ENCODE measurements at regions not wholly inside any gene's neighbourhood (a gene's known extent, or its start where the extent isn't known, plus 50 kb on each side); places are given as distances from the start of the nearest gene placed in this dataset.
"Not testable (repeated sequence)": the region's sequence is repeated elsewhere in the genome, so short reads cannot be mapped to it uniquely, and the experiment has no call there.

DNA sequence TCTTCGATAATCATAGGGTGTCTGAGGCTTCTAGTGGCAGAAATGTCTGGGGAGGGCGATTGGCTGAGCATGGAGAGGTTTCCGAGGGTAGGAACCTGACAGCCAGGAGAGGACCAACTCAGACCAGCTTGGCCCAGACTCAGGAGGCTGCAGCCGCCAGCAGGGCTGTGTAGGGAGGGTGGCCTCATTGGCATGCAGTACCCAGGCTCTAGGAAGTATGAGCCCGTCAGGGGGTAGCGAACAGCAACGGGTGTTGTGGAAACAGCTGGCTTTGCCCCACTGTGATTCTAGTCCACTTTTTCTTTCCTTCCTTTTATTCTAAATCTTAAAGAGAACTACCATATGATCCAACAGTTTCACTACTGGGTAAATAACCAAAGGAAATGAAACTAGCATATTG, 103.3 kb downstream of the DIRAS3 start:
- no peak for DNase-seq

DNA sequence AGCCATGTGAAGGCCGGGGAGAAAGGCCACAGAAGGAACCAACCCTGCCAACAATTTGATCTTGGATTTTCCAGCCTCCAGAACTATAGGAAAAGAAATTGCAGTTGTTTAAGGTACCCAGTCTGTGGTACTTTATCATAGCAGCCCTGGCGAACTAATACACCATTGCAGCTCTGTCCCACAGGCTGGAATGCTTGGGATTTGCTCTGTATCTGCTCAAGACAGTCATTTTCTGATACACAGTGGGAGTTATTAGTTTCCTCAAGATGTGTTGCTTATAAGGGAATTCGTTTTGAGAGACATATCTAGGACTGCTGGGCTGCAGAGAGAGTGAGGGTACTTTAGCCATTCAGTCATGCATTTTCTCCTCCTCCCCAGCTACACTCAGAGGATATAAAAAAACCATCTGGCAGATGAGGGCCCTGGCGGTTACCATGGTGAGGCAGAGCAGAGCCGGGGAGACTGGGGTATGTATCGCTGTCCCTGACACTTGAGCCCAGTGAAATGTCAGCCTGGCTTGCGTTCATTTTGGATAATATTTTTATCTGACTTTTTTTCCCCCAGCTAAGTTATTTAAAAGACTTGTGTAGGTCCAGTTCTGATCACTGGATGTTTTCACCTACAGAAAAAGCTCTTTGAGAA, 104.6 kb downstream of the DIRAS3 start:
- DNase-seq = peak; percentile 81

DNA sequence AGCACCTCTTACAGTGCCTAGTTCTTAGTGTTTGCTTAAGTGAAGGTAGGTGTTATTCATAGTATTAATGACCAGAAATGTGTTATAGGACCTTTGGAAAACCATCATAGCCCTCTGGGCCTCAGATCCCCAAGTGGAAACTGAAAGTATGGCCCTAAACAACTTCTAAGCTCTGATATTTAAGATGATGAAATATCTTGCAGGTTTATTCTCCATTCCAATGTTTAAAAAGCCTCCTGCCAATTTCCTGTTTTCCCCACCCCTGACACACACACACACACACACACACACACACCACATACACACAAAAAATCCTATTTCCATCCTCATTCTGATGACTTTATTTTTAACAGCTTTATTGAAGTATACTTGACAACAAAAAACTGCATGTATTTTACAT, 108.2 kb downstream of the DIRAS3 start:
- no peak for DNase-seq

DNA sequence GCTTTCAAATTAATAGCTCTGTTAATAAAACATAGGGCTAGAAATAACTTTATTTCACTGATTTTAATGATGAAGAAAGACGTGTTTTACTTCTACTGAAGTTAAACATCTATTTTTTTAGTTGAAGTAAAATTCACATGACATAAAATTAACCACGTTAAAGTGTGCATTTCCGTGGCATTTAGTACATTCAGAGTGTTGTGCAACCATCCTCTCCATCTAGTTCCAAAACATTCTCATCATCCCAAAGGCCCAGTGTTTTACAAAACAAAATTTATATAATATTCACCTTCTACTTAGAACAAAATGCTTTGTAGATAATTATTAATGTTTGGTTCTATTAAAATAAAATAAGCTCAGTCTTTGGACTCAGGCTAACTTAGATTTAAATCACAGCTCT, 108.5 kb upstream of the GNG12 start:
- no peak for DNase-seq

DNA sequence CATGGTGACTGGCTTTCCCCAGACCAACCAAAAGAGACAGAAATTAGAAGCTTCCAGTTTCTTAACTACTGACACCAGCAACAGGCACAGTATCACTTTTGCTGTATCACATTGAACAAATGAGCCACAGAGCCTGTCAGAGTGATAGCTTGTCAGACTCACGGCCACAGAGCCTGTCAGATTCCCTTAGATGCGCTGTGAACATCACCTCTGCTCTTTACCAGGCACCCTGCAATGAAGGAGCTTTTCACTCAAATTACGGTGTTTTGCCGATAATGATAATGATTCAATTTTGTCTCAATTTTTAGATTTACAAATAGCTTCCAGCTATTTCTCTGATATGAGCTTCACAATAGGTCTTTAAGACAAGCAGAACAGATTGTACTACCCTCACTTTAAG, 107.9 kb upstream of the GNG12 start:
- DNase-seq = no peak

DNA sequence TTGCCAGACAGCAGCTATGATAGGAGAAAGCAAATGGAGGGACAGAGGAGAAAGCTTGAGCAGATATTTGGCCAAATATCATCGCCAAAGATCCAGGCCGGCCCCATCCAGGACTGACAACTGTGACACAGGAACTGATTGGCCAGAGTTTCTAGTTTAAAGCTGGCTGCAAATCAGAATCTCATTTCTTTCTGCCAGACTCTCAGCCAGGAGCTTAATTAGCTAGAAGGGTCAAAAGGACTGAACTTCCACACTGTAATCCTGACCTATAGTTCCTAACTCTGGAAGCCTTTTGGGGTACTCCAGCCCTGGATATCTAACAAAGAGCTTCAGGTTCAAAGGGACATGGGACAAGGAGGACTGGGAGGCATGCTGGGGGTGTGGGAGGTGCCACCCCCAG, 106.7 kb upstream of the GNG12 start:
- no peak for DNase-seq

DNA sequence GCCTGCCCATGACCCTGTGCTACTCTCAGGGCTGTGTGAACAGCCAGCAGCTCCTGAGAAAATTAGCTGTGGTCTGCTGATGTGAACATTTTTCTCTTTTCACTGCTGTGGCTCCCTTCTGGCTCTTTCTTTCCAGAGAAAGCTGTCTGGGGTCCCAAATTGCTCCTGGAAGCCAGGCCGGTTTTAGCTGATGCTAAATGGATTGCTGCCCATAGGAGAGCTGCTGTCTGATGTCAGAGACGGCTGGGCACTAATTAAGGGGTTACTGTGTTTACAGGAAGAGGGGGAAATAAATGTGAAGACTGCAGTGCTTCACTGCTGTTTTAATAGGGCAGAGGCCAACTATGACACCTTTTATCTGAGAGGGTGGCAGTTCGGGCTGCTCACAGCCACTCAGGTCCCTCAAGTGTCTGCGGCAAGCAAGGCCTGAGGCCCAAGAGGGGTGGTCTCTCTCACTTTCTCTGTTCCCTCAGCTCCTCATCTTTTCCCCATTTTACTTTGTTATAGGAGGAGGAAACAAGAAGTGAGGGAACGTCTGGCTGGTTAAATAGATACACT, 106.0 kb upstream of the GNG12 start:
- DNase-seq = no peak

DNA sequence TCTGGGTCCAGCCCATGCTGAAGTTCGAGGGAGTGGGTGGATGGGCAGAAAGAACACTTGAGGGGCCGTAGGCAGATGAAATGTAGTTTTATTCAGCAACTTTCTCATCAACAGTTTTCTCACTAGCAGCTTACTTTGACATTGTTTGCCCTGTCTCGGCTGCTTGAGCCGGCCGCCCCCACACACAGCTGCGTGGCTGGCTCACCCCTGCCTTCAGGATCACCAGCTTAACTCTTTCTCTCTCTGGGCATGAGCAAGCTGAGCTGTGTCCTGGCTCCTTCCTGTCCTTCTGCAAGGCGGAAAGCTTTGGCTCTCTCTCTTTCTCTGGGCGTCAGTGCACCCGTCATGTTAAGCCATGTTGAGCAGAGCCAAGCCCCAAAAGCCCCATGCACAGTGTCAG, 104.4 kb upstream of the GNG12 start:
- no peak for DNase-seq

DNA sequence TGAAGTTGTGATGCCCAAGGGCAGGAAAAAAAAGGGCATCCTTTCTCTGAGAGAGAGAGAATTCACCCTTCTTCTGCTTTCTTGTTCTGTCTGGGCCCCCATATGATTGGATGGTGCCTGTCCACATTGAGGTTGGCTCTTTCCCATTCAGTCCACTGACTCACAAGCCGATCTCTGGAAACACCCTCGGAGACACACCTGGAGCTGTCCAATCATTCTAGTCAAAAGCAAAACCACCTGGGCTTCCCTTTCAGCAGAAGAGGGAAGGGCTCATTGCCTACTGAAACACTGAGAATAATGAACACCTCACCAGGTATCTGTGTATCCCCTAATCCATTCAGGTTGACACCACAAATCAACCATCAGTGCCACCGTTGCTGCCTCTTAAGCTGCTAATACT, 103.7 kb upstream of the GNG12 start:
- DNase-seq = no peak

DNA sequence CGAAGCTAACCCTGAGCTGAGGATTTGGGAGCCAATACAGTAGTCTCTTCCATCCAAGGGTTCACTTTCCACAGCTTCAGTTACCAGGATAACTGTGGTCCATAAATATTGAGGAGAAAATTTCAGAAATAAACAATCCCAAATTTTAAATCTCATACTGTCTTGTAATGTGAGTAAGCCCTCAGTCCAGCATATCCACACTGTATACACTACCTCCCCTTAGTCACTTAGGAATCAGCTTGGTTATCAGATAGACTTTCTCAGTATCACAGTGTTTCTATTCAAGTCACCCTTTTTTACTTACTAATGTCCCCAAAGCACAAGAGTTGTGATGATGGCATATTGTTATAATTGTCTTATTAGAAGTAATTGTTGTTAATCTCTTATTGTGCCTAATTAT, 102.3 kb upstream of the GNG12 start:
- DNase-seq = no peak

DNA sequence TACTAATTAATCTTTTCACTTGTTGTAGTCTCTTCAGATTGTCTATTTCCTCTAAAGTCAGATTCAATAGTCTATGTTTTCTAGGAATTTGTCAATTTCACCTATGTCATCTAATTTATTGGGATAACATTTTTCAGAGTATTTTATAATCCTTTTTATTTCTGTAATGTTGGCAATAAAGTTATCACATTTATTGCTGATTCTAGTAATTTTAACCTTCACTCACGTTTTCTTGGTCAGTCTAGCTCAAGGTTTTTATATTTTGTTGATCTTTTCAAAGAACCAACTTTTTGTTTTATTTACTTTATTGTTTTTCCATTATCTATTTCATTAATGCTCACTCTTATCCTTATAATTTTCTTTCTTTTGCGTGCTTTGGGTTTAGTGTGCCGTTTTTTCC, 97.9 kb upstream of the GNG12 start:
- DNase-seq = no peak

DNA sequence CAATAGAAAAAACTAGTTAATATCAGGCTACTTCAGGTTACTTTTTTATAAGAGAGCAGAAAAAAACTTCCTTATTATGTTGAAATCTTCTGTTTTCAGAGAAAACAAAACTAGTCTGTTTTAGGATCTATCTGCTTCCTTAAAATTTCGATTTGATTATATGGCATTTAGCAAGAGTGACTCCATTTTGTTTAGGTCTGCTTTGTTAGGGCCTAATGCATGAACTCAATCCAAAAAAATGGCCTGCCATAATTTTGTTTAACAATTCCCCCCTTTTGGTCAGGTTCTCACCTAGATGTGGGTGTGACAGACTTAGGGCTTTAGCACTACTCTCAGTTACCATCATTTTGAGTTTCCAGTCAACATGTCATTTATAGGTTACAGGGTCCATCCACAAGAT, 89.8 kb upstream of the GNG12 start:
- DNase-seq = no peak

DNA sequence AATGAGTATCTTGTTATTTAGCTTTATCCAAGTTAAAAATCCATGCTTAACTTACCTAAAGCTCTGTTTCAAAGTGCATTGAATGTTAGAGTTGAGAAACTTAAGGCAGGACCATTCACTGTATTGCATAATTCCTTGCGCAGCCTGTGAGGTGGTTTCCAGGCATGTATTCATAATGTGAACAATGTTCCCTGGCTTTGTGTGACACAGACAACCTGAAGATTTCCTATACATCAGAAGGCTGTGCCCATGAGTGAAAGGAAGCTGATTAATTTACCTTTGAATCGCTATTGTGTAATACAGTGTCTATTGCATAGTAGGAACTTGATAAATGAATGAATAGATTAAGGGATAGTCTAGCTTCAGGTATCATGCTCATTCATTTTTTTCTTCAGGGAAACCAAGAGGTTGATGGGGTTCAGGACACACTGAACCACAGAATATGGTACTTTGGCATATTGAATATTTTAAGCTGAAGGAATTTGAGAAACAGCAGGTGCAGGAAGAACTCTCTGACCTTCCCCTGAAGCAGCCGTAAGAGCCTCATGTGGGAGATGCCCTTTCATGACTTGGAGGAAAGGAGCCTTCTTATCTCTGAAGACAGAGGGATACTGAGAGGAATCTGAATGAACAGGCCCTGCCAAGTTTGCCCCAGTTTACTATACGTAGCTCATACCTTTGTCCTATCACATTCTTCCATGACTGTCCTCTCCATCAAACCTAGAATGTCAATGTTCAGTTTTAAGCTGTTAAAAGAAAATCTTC, 88.6 kb upstream of the GNG12 start:
- DNase-seq = no peak

DNA sequence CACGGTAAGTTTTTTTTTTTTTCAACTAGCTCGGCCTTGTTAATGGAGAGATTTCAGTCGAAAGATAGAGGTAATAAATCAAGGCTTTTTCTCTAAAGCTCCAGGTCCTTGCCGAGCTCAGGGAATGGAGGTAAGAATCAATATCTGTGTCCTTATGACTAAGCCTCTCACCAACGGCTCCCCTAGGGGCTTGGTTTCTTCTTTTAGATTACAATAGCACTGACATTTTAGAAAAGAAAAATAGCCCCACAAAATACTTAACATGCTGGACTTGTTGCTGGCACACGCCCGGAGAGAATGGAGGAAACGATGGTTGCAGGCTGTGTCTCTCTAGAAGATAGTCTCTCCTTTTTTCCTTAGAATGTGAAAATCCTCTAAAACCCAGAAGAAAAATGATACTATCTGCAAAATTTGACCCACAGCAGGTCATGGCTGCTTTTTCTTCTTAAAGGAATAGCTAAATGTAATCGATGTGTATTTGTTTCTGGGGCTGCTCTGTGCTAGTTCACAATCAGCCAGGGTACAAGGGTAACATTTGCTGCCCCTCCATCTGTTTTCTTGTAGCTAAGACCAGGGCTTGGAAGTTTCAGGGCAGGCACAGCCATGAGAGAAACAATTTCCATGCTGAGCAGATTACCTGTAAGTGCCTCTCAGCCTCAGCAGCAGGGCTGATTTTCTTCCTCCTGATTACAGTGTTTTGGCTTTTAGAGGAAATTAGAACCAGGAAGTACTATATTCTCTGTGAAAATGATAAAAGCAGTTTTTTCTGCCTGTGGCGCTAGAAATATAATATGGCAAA, 86.2 kb upstream of the GNG12 start:
- peak; percentile 14 for DNase-seq

DNA sequence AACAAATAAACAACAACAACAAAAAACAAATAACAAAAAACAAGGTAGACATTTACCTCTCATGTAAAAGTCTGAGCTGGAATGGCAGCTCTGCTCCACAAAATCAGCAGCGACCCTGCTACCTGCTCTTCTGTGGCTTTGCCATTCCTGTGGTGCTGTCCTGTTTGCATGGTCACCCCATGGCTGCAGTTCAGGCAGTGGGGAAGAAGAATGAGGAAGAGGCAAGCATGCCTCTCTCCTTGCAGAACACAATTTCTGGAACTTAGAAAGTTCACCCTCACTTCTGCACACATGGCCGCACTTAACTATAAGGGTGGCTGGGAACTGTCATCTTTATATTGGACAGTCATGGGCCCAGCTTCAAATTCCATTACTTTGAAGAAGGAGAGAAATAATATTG, 84.8 kb upstream of the GNG12 start:
- no peak for DNase-seq

DNA sequence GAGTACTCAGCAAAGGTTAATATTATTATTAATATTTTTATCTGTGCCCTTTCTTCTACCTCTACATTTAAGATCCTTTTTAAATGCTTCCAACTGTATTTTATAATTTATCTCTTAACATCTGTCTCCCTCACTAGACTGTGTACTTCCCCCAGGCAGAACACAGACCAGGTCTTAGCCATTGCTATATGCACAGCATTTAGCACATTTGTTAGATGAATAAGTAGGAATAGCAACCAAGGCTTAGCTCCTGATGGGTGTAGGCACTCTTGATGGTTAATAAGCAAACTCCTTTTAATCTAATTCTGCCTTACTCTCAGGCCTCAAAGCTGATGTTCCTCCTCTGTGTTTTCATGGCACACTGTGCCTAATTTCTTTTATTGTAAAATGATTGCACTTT, 83.7 kb upstream of the GNG12 start:
- no peak for DNase-seq

DNA sequence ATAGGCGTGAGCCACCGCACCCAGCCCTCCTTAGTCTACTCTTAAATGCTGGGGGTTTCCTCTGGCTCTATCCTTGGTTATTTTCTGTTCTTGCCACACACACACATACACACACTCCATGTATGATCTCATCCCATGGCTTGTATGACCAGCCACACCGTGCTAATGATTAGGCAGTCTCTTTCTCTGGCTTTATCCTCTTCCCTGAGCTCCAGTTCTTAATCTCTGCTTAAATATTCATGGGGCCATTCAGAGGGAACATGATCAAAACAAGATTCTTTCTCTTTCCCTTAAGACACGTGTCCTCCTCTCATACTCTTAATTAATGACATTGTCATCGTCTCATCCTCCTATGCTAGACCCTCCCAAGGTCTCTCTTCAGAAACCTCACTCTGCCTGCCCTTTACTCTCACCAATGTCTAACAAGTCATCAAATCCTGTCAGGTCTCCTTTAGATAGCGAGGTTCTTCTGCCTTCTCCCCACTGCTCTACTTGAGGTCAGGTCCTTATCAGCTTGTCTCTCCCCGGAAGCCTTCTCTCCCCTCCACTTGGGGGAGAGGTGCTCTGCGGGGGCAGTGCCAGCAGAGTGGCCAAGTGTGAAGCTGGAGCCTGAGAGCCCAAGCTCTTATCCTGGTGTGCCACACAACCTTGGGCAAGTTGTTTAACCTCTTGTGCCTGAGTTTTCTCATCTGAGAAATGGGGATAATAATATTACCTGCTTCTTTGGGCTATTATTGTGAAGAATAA, 83.0 kb upstream of the GNG12 start:
- no peak for DNase-seq

DNA sequence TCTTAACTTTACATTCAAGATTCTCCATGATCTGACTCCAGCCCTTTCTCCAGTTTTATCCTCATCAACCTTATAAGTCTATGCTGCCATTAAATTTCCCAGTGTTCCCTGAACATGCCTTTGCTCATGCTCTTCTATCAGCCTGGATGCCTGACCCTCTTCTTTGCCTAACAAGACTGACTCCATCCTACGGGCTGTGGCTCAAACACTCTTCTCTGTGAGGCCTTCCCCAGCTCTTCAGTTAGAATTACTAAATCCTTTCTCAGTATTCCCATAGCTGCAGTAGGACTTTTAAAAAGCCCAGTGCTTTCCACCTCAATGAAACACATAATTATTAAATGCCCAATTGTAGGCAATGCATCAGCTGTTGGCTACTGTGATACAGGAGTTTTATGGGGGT, 76.5 kb upstream of the GNG12 start:
- DNase-seq = no peak

DNA sequence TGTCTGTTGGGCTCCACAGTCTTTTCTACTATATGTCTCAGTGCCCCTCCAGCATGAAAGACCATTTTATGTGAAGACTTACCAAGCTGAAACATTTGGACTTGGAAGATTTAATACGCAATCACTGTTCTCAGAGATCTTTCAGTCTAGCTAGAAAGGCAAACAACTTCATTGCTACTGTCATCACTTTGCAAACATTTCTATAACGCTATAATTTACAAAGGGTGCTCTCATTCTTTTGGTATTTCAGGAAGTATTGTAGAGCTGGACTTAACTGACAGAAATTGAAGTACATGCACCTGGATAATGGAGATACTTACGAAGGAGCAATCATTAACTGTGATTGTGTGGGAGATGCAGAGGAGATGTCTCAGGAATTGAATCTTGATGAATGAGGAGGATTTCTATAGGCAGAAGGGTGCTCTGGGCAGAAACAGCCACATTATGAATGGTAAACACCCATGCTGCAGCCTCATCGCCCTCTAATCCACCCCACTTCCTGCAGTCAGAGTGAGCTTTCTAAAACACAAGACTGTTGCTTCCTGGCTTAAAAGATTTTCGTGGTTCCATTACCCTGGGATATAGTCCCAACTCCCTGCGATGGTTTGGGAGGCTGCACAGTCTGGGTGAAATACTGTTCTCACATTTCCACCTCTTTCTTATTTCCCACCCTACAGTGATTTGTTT, 75.1 kb upstream of the GNG12 start:
- no peak for DNase-seq

DNA sequence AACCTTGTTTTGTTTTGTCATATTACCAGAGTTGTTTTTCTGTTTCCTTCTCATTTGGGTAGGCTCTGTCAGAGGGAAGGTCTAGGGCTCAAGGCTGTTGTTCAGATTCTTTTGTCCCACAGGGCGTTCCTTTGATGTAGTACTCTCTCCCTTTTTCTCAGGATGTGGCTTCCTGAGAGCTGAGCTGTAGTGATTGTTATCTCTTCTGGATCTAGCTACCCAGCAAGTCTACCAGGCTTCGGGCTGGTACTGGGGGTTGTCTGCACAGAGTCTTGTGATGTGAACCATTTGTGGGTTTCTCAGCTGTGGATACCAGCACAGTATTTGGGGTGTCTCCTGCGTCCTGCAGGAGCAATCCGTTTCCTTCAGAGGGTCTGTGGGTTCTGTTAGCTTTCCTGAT, 74.2 kb upstream of the GNG12 start:
- not testable (repeated sequence) for DNase-seq

DNA sequence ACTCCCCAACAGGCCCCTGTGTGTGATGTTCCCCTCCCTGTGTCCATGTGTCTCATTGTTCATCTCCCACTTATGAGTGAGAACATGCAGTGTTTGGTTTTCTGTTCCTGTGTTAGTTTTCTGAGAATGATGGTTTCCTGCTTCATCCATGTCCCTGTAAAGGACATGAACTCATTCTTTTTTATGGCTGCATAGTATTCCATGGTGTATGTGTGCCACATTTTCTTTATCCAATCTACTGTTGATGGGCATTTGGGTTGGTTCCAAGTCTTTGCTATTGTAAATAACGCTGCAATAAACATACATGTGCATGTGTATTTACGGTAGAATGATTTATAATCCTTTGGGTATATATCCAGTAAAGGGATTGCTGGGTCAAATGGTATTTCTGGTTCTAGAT, 72.7 kb upstream of the GNG12 start:
- not testable (repeated sequence) for DNase-seq

DNA sequence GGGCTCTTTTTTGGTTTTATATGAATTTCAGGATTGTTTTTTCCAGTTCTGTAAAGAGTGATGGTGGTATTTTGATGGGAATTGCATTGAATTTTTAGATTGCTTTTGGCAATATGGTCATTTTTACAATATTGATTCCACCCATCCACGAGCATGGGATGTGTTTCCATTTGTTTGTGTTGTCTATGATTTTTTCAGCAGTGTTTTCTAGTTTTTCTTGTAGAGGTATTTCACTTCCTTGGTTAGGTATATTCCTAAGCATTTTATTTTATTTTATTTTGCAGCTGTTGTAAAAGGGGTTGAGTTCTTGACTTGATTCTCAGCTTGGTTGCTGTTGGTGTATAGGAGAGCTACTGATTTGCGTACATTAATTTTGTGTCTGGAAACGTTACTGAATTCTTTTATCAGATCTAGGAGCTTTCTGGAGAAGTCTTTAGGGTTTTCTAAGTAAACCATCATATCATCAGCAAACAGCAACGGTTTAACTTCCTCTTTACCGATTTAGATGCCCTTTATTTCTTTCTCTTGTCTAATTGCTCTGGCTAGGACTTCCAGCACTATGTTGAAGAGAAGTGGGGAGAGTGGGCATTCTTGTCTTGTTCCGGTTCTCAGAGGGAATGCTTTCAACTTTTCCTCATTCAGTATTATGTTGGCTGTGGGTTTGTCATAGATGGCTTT, 69.4 kb upstream of the GNG12 start:
- not testable (repeated sequence) for DNase-seq

Data from NCI-H2171 (cell line).